ENCODE measurements at regions not wholly inside any gene's neighbourhood (a gene's known extent, or its start where the extent isn't known, plus 50 kb on each side); places are given as distances from the start of the nearest gene placed in this dataset.

DNA sequence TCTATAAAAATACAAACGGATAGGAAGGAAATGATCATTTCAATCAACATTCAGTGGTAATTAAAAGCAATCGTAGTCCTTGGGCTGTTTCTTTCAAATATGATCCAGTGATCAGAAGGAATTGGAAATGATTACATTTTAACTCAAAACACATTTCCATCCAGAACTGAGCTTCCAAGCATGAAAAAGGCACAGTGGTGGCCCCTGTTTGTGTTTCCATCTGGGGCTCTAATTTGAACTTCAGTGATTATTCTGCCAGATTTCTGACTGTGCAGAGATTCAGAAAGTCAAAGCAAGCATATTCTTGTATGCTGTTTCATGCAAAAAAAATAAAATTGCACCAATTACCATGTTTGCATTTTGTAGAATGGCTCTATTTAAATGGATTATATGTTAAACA is 157.0 kb upstream of the LMNTD1 start:
- no peak for TF ChIP-seq POLR2A (IDR thresholded peaks at IDR 0.05)
- TF ChIP-seq, protein P1, sequence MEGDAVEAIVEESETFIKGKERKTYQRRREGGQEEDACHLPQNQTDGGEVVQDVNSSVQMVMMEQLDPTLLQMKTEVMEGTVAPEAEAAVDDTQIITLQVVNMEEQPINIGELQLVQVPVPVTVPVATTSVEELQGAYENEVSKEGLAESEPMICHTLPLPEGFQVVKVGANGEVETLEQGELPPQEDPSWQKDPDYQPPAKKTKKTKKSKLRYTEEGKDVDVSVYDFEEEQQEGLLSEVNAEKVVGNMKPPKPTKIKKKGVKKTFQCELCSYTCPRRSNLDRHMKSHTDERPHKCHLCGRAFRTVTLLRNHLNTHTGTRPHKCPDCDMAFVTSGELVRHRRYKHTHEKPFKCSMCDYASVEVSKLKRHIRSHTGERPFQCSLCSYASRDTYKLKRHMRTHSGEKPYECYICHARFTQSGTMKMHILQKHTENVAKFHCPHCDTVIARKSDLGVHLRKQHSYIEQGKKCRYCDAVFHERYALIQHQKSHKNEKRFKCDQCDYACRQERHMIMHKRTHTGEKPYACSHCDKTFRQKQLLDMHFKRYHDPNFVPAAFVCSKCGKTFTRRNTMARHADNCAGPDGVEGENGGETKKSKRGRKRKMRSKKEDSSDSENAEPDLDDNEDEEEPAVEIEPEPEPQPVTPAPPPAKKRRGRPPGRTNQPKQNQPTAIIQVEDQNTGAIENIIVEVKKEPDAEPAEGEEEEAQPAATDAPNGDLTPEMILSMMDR (IDR thresholded peaks at IDR 0.05) = no peak
